ENCODE measurements at regions not wholly inside any gene's neighbourhood (a gene's known extent, or its start where the extent isn't known, plus 50 kb on each side); places are given as distances from the start of the nearest gene placed in this dataset.

DNA sequence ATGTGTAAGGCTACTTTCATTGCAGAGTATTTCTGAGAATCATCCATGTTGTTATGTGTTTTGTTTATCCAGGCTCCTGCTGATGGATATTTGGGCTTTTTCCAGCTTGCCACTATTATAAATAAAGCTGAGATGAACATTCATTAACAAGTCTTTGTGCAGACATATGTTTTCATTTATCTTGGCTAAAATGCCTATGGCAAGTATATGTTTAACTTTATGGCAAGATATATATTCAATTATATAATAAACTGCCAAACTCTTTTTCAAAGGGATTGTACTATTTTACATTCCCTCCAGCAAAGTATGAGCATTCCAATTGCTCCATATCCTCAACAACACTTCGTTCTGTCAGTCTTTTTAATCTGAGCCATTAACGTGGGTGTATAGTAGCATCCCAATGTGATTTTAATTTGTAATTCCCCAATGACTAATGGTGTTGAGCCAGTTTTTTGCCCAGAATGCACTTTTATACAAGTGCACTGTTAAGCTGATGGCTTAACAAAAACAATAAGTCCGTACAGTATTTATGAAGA lies 452.4 kb downstream of the SHQ1 start:
- Histone ChIP-seq H3K4me1 (ENCODE audit: control insufficient read depth in 1 of 2, insufficient read depth in 2 of 2, low read depth in 1 of 2, low read length in 1 of 2) (peaks cover 0 to 2% of the 10 kb centered on the region in 2 experiments; a peak in 1 of 4 replicates), H2AFZ (ENCODE audit: low read depth) (no peak overlapping the region), H3K79me2 (ENCODE audit: insufficient read depth) (peaks cover 91% of the 10 kb centered on the region), H3K4me3 (ENCODE audit: low read depth in 2 of 2, low read length in 1 of 2) (no peak overlapping the region), H3F3A (replicated peaks; ENCODE audit: insufficient read depth) (no peaks in the 10 kb centered on the region), H3K9ac (no peak overlapping the region), H3K27me3 (ENCODE audit: insufficient read depth) (no peaks in the 10 kb centered on the region), H3K4me2 (no peak overlapping the region), H3K36me3 (replicated peaks in 1 of 2; ENCODE audit: control insufficient read depth in 1 of 2, insufficient read depth in 2 of 2, low read length in 1 of 2) (no peaks in the 10 kb centered on the region), H3K9me2 (no peaks in the 10 kb centered on the region), H3K27ac (ENCODE audit: low read depth in 2 of 2, low read length in 1 of 2) (no peak overlapping the region), H3K9me3 (no peaks in the 10 kb centered on the region), H4K20me1 (ENCODE audit: insufficient read depth) (peaks cover 93% of the 10 kb centered on the region)
- 77% methylated on average over 3 of the region's 3 CpGs for WGBS (ENCODE audit: low lambda C conversion rate)
- POLR2A ChIA-PET: no interaction called here
- no peak for DNase-seq
- TF ChIP-seq, protein P1, sequence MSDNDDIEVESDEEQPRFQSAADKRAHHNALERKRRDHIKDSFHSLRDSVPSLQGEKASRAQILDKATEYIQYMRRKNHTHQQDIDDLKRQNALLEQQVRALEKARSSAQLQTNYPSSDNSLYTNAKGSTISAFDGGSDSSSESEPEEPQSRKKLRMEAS (IDR thresholded peaks at IDR 0.05; ENCODE audit: low read depth): no peak
- TF ChIP-seq RAD21 (IDR thresholded peaks at IDR 0.05; ENCODE audit: low read length): no peak
- TF ChIP-seq MXI1 (IDR thresholded peaks at IDR 0.05; ENCODE audit: low read depth, low read length): no peak
- no peak for TF ChIP-seq GABPA (IDR thresholded peaks at IDR 0.05; ENCODE audit: low read depth)
- TF ChIP-seq FOSL2 (IDR thresholded peaks at IDR 0.05; ENCODE audit: borderline replicate concordance, low read depth): no peak
- CTCF ChIA-PET: interaction anchor here (1.3 kb wide), 1 partner anchor 55 kb away, joined by 4 read pairs; no protein-coding TSS in a partner anchor

DNA sequence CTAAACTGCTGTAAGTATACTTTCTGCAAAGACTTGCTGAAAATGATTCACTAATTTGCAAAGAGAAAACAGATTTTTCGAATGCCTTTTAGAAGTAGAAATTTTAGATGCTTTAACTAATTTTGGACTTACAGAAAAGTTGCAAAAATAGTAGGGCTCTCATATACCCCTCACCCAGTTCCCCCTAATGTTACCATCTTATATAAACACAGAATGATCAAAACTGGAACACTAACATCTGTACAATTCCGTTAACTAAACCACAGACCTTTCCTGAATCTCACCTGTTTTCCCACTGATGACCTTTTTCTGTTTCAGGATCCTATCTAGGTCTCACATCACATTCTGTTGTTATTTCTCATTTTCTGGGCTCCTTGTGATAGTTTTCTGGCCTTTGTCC lies 454.8 kb downstream of the SHQ1 start:
- Histone ChIP-seq H3K9ac (no peak overlapping the region), H3F3A (replicated peaks; ENCODE audit: insufficient read depth) (no peaks in the 10 kb centered on the region), H3K36me3 (replicated peaks in 1 of 2; ENCODE audit: control insufficient read depth in 1 of 2, insufficient read depth in 2 of 2, low read length in 1 of 2) (no peaks in the 10 kb centered on the region), H3K79me2 (ENCODE audit: insufficient read depth) (peaks cover 85% of the 10 kb centered on the region), H2AFZ (ENCODE audit: low read depth) (no peak overlapping the region), H3K4me1 (ENCODE audit: control insufficient read depth in 1 of 2, insufficient read depth in 2 of 2, low read depth in 1 of 2, low read length in 1 of 2) (peaks cover 0 to 2% of the 10 kb centered on the region in 2 experiments; a peak in 1 of 4 replicates), H3K4me2 (no peak overlapping the region), H3K27me3 (ENCODE audit: insufficient read depth) (no peaks in the 10 kb centered on the region), H3K4me3 (ENCODE audit: low read depth in 2 of 2, low read length in 1 of 2) (no peak overlapping the region), H3K9me3 (no peaks in the 10 kb centered on the region), H3K9me2 (no peaks in the 10 kb centered on the region), H3K27ac (ENCODE audit: low read depth in 2 of 2, low read length in 1 of 2) (no peak overlapping the region), H4K20me1 (ENCODE audit: insufficient read depth) (peaks cover 92% of the 10 kb centered on the region)
- CTCF ChIA-PET: no interaction called here
- POLR2A ChIA-PET: no interaction called here
- no peak for DNase-seq
- WGBS (ENCODE audit: low lambda C conversion rate): 93% methylated on average over 2 of the region's 2 CpGs
- TF ChIP-seq EP300 (IDR thresholded peaks at IDR 0.05; ENCODE audit: borderline replicate concordance in 1 of 2, low read depth in 1 of 2, low read length in 1 of 2): no peak
- TF ChIP-seq, protein P2, sequence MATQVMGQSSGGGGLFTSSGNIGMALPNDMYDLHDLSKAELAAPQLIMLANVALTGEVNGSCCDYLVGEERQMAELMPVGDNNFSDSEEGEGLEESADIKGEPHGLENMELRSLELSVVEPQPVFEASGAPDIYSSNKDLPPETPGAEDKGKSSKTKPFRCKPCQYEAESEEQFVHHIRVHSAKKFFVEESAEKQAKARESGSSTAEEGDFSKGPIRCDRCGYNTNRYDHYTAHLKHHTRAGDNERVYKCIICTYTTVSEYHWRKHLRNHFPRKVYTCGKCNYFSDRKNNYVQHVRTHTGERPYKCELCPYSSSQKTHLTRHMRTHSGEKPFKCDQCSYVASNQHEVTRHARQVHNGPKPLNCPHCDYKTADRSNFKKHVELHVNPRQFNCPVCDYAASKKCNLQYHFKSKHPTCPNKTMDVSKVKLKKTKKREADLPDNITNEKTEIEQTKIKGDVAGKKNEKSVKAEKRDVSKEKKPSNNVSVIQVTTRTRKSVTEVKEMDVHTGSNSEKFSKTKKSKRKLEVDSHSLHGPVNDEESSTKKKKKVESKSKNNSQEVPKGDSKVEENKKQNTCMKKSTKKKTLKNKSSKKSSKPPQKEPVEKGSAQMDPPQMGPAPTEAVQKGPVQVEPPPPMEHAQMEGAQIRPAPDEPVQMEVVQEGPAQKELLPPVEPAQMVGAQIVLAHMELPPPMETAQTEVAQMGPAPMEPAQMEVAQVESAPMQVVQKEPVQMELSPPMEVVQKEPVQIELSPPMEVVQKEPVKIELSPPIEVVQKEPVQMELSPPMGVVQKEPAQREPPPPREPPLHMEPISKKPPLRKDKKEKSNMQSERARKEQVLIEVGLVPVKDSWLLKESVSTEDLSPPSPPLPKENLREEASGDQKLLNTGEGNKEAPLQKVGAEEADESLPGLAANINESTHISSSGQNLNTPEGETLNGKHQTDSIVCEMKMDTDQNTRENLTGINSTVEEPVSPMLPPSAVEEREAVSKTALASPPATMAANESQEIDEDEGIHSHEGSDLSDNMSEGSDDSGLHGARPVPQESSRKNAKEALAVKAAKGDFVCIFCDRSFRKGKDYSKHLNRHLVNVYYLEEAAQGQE (IDR thresholded peaks at IDR 0.05; ENCODE audit: low read depth, low read length): no peak
- no peak for TF ChIP-seq GABPA (IDR thresholded peaks at IDR 0.05; ENCODE audit: low read depth)
- TF ChIP-seq, protein P3, sequence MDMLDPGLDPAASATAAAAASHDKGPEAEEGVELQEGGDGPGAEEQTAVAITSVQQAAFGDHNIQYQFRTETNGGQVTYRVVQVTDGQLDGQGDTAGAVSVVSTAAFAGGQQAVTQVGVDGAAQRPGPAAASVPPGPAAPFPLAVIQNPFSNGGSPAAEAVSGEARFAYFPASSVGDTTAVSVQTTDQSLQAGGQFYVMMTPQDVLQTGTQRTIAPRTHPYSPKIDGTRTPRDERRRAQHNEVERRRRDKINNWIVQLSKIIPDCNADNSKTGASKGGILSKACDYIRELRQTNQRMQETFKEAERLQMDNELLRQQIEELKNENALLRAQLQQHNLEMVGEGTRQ (IDR thresholded peaks at IDR 0.05; ENCODE audit: borderline replicate concordance, low read depth, low read length): no peak
- TF ChIP-seq RFX5 (IDR thresholded peaks at IDR 0.05; ENCODE audit: low read length): no peak
- TF ChIP-seq RAD21 (IDR thresholded peaks at IDR 0.05; ENCODE audit: low read length): no peak
- TF ChIP-seq ELF1 (IDR thresholded peaks at IDR 0.05): no peak
- TF ChIP-seq NFIC (IDR thresholded peaks at IDR 0.05; ENCODE audit: borderline replicate concordance): no peak
